Ishikawa (cell line): ENCODE measurements at regions not wholly inside any gene's neighbourhood (a gene's known extent, or its start where the extent isn't known, plus 50 kb on each side); places are given as distances from the start of the nearest gene placed in this dataset.

Experiments
- CEBPB ChIP-seq: IDR thresholded peaks from 2 replicates; pipeline ENCODE4 v1.6.1; 2012
- CREB1 ChIP-seq: IDR thresholded peaks from 2 replicates; pipeline ENCODE4 v1.6.1; 2012; ENCODE audit warnings: low read depth
- EGR1 ChIP-seq: IDR thresholded peaks from 2 replicates; pipeline ENCODE4 v1.6.1; 2012
- EP300 ChIP-seq: IDR thresholded peaks from 2 replicates; pipeline ENCODE4 v1.6.1; 2012; ENCODE audit warnings: borderline replicate concordance
- FOXM1 ChIP-seq: IDR thresholded peaks from 2 replicates; pipeline ENCODE4 v1.6.1; 2012; ENCODE audit warnings: low read depth, borderline replicate concordance
- NFIC ChIP-seq: IDR thresholded peaks from 2 replicates; pipeline ENCODE4 v1.6.1; 2012
- RAD21 ChIP-seq: IDR thresholded peaks from 2 replicates; pipeline ENCODE4 v1.6.1; 2012; ENCODE audit warnings: low read depth
- REST ChIP-seq: IDR thresholded peaks from 2 replicates; pipeline ENCODE4 v1.6.1; 2012; ENCODE audit warnings: low read depth, mild to moderate bottlenecking
- TAF1 ChIP-seq: IDR thresholded peaks from 2 replicates; pipeline ENCODE4 v1.6.1; 2012; ENCODE audit warnings: low read depth, mild to moderate bottlenecking
- TCF12 ChIP-seq: IDR thresholded peaks from 2 replicates; pipeline ENCODE4 v1.6.1; 2012; ENCODE audit warnings: low read depth
- TEAD4 ChIP-seq: IDR thresholded peaks from 2 replicates; pipeline ENCODE4 v1.6.1; 2012
- USF1 ChIP-seq: IDR thresholded peaks from 2 replicates; pipeline ENCODE4 v1.6.1; 2012
- YY1 ChIP-seq: IDR thresholded peaks from 2 replicates; pipeline ENCODE4 v1.6.1; 2012; ENCODE audit warnings: low read depth
- ZBTB7A ChIP-seq: IDR thresholded peaks from 2 replicates; pipeline ENCODE4 v1.6.1; 2012; ENCODE audit warnings: low read depth
- TF ChIP-seq, protein P1 (sequence below): IDR thresholded peaks from 2 replicates; pipeline ENCODE4 v1.6.1; 2012

DNA sequence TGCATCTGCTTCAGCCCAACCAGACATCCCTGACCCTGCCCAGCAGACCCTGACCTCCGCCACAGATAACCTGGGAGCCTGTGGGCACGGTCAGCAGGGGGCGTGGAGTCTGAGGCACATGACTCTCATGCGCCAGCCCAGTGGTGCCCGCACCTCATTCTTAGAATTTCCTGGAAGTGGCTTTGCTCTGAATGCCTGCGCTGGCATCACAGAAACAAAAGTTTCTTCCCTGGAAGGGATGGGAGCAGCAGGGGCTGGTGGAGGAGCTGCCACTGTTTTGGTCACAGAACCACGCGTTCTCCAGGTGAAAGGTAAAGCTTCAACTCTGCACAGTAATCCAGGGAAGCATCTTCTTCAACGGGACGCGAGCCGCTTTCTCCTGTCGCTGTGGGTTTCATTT is 67.9 kb upstream of the DUSP22 start:
- TF ChIP-seq EP300 (no peak), CREB1 (no peak), RAD21 (no peak), ZBTB7A (no peak), TEAD4 (no peak), TCF12 (no peak), REST (no peak)

DNA sequence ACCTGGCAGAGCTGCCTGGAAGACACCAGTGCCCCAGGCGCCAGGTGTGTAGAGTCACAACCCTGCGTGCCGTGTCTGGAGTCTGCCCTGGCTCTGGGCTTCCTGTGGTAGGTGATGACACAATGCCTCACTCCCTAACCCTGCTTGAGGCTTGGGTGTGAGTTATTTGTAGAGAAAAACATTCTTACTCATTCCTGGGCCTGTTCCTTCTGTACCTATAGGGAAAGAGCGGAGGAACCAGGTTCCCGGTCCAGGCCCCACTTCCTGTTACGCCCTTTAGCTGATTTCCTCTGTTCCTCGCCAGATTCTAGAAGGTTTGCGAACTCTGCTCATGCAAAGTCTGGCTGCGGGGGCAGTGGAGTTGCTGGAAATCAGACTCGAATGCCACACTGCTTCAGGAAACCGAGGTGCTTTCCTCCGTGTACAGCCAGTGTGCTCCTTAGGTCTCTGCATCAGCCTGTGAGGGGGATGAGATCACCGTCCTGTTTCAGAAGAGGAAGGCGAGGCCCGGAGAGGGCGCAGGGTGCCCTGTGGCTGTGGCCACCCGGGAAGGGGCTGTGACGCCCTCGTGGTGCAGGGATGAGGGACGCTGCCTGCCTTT is 67.1 kb upstream of the DUSP22 start:
- TF ChIP-seq CREB1 (no peak), CEBPB (no peak), EP300 (no peak), TCF12 (no peak), RAD21 (no peak)
- TF ChIP-seq, protein P1, sequence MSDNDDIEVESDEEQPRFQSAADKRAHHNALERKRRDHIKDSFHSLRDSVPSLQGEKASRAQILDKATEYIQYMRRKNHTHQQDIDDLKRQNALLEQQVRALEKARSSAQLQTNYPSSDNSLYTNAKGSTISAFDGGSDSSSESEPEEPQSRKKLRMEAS = no peak

GRCh38 chr6:225907-226306 is 66.4 kb upstream of the DUSP22 start:
- TF ChIP-seq YY1 = no peak
- no peak for TF ChIP-seq EP300
- TF ChIP-seq EGR1 = no peak
- no peak for TF ChIP-seq REST
- TF ChIP-seq, protein P1 = no peak
- no peak for TF ChIP-seq CEBPB
- TF ChIP-seq FOXM1 = no peak
- no peak for TF ChIP-seq TCF12
- no peak for TF ChIP-seq TAF1
- no peak for TF ChIP-seq USF1

- no peak for TF ChIP-seq YY1
- no peak for TF ChIP-seq EGR1
- no peak for TF ChIP-seq CREB1
Observed at GRCh38 chr6:226516-227073, 65.7 kb upstream of the DUSP22 start.

GRCh38 chr6:227074-227782 is 65.1 kb upstream of the DUSP22 start:
- TF ChIP-seq CREB1 (no peak), EGR1 (no peak), CEBPB (no peak), FOXM1 (no peak), TCF12 (no peak), RAD21 (no peak), TAF1 (no peak), ZBTB7A (no peak), YY1 (no peak), REST (no peak), EP300 (no peak), NFIC (no peak), USF1 (no peak), TEAD4 (no peak)
- TF ChIP-seq, protein P1 = no peak
